Neuronal stem cell (in vitro differentiated cells): ENCODE measurements at regions not wholly inside any gene's neighbourhood (a gene's known extent, or its start where the extent isn't known, plus 50 kb on each side); places are given as distances from the start of the nearest gene placed in this dataset.

Experiments used
- DNase-seq: peaks from one replicate; pipeline ENCODE4 v3.0.0-alpha.2; 2013; ENCODE audit warnings: low spot score
- H2AFZ ChIP-seq: one replicate; pipeline ENCODE4 v1.6.1; 2013; ENCODE audit warnings: mild to moderate bottlenecking, low read length, inconsistent platforms
- H2AK5ac ChIP-seq: 2 replicates; pipeline ENCODE4 v1.6.1; 2013; ENCODE audit warnings: low read depth, mild to moderate bottlenecking, inconsistent platforms, low read length, moderate library complexity, mixed read lengths
- H2BK120ac ChIP-seq: 2 replicates; pipeline ENCODE4 v1.6.1; 2013; ENCODE audit warnings: low read depth, mild to moderate bottlenecking, inconsistent platforms, low read length, moderate library complexity, mixed read lengths
- H2BK12ac ChIP-seq: one replicate; pipeline ENCODE4 v1.6.1; 2013; ENCODE audit warnings: low read length, inconsistent platforms
- H2BK15ac ChIP-seq: 2 replicates; pipeline ENCODE4 v1.6.1; 2013; ENCODE audit warnings: mild to moderate bottlenecking, low read length, inconsistent platforms, mixed read lengths
- H2BK5ac ChIP-seq: one replicate; pipeline ENCODE4 v1.6.1; 2013; ENCODE audit warnings: inconsistent platforms, mild to moderate bottlenecking, low read length, moderate library complexity
- H3K14ac ChIP-seq: one replicate; pipeline ENCODE4 v1.6.1; 2013; ENCODE audit warnings: low read length, inconsistent platforms
- H3K18ac ChIP-seq: 2 replicates; pipeline ENCODE4 v1.6.1; 2013; ENCODE audit warnings: low read length, inconsistent platforms
- H3K23ac ChIP-seq: 2 replicates; pipeline ENCODE4 v1.6.1; 2013; ENCODE audit warnings: low read depth, mild to moderate bottlenecking, mixed read lengths, low read length, inconsistent platforms; ENCODE audit not compliant: poor library complexity
- H3K27ac ChIP-seq: replicated peaks from 3 replicates; pipeline ENCODE4 v1.5.1; 2013; ENCODE audit warnings: low read length, inconsistent platforms
- H3K27me3 ChIP-seq, 3 experiments: 2 replicates each; pipeline ENCODE4 v1.6.1; 2013; ENCODE audit warnings: low read length in 3 of 3, mild to moderate bottlenecking in 2 of 3, inconsistent platforms in 1 of 3, low read depth in 1 of 3, mixed read lengths in 1 of 3, moderate library complexity in 1 of 3; ENCODE audit not compliant: control insufficient read depth in 3 of 3, insufficient read depth in 3 of 3
- H3K36me3 ChIP-seq, 2 donors: replicated peaks in 1 of 2; 2 replicates each; pipeline ENCODE4 v1.6.1; 2013; ENCODE audit warnings: low read length in 2 of 2; ENCODE audit not compliant: control insufficient read depth in 2 of 2, insufficient read depth in 2 of 2
- H3K4ac ChIP-seq: 2 replicates; pipeline ENCODE4 v1.6.1; 2013; ENCODE audit warnings: inconsistent platforms, mild to moderate bottlenecking, low read length, moderate library complexity
- H3K4me1 ChIP-seq, 2 donors: 1 replicate in 1 of 2; 2 replicates in 1 of 2; pipeline ENCODE4 v1.6.1; 2013; ENCODE audit warnings: low read length in 2 of 2, low read depth in 1 of 2; ENCODE audit not compliant: control insufficient read depth in 2 of 2, insufficient read depth in 1 of 2
- H3K4me2 ChIP-seq: one replicate; pipeline ENCODE4 v1.6.1; 2013; ENCODE audit warnings: mild to moderate bottlenecking, low read length, inconsistent platforms; ENCODE audit not compliant: insufficient read depth, poor library complexity, severe bottlenecking
- H3K4me3 ChIP-seq, 2 donors: 2 replicates each; pipeline ENCODE4 v1.5.1; 2013; ENCODE audit warnings: low read length in 2 of 2, mild to moderate bottlenecking in 2 of 2, inconsistent platforms in 1 of 2, moderate library complexity in 1 of 2
- H3K79me1 ChIP-seq: one replicate; pipeline ENCODE4 v1.6.1; 2013; ENCODE audit warnings: low read depth, mild to moderate bottlenecking, inconsistent platforms, low read length, moderate library complexity
- H3K9ac ChIP-seq: one replicate; pipeline ENCODE4 v1.6.1; 2013; ENCODE audit warnings: mild to moderate bottlenecking, low read depth, low read length, inconsistent platforms; ENCODE audit not compliant: poor library complexity
- H3K9me3 ChIP-seq, 2 donors: replicated peaks in 1 of 2; 2 replicates each; pipeline versions ENCODE3 to v1.6.1; 2013; ENCODE audit warnings: low read length in 2 of 2, mild to moderate bottlenecking in 2 of 2, inconsistent platforms in 1 of 2, low read depth in 1 of 2, mixed read lengths in 1 of 2, moderate library complexity in 1 of 2; ENCODE audit not compliant: control insufficient read depth in 2 of 2, insufficient read depth in 1 of 2
- H4K8ac ChIP-seq: one replicate; pipeline ENCODE4 v1.6.1; 2013; ENCODE audit warnings: low read depth, mild to moderate bottlenecking, inconsistent platforms, low read length, moderate library complexity
- H4K91ac ChIP-seq: one replicate; pipeline ENCODE4 v1.6.1; 2013; ENCODE audit warnings: low read length, low read depth, mild to moderate bottlenecking, inconsistent platforms; ENCODE audit not compliant: poor library complexity
- WGBS, 2 donors: extraction: QIAGEN DNeasy Blood & Tissue Kit; methylation state at CpG; one replicate each; pipeline ENCODE4 v1.1.7; 2013; ENCODE audit warnings: missing lambda C conversion rate in 2 of 2, mixed read lengths in 1 of 2; ENCODE audit not compliant: insufficient read length in 2 of 2, insufficient replicate concordance in 1 of 2; ENCODE audit errors: extremely low coverage in 2 of 2; 5-methylcytosine and 5-hydroxymethylcytosine counted together

DNA sequence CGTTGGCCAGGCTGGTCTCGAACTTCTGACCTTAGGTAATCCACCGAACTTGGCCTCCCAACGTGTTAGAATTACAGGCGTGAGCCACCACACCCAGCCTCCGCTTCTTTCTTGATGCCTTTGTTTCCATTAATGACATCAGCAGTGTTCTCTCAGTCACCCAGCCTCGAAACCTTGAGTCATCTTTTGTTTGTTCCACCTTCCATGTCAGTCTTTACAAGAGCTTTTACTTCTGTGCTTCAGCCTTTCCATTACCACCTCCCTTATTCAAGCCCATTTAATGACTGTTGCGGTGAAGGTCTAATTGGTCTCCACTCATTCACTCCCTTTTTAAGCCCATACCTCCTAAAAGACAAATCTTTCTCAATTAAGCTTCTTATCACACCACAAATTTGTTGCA lies 146.6 kb upstream of the ADGRL2 start:
- Histone ChIP-seq H3K9ac (no peak overlapping the region), H2BK5ac (no peak overlapping the region), H3K36me3 (no peaks in the 10 kb centered on the region), H2BK120ac (no peak overlapping the region), H3K14ac (no peak overlapping the region), H2AFZ (no peak overlapping the region), H4K91ac (no peak overlapping the region), H2AK5ac (no peak overlapping the region), H3K18ac (no peak overlapping the region), H3K4me3 (no peak overlapping the region), H2BK12ac (no peak overlapping the region), H3K4me2 (no peak overlapping the region), H3K79me1 (no peaks in the 10 kb centered on the region), H2BK15ac (no peak overlapping the region), H3K4ac (no peak overlapping the region), H3K23ac (no peak overlapping the region), H3K4me1 (no peaks in the 10 kb centered on the region), H3K9me3 (no peaks in the 10 kb centered on the region), H3K27me3 (no peaks in the 10 kb centered on the region), H3K27ac (no peak overlapping the region), H4K8ac (no peak overlapping the region)
- no CpG with 5 or more reads among the region's 8 CpGs for WGBS, 2 donors
- no peak for DNase-seq

DNA sequence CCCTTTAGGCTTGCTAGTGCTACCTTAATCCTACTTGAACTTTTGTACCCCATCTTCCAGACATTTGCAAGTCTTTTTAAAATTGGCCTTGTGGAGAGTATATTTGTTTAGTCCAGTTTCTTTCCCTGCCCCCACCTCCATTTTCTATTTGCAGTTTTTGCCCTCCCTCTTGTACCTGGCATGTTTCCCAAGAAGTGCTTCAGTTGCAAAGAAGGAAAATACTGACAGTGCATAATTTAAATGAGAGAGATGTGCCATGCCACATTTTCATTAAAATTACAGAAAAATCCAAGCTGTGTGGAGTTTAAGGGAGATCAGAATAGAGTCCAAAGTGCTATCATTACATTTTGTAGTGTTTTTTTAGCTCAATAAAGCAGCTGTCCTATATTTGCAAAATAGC lies 150.0 kb upstream of the ADGRL2 start:
- no peak overlapping the region for H4K91ac ChIP-seq
- no peak overlapping the region for H2AK5ac ChIP-seq
- H3K4ac ChIP-seq: no peak overlapping the region
- H2BK12ac ChIP-seq: no peak overlapping the region
- H3K4me2 ChIP-seq: no peak overlapping the region
- H2AFZ ChIP-seq: no peak overlapping the region
- H2BK5ac ChIP-seq: no peak overlapping the region
- no peak overlapping the region for H3K23ac ChIP-seq
- no peaks in the 10 kb centered on the region for H3K27me3 ChIP-seq
- H3K4me1 ChIP-seq: no peaks in the 10 kb centered on the region
- no peak overlapping the region for H4K8ac ChIP-seq
- H3K9me3 ChIP-seq: no peaks in the 10 kb centered on the region
- no peak overlapping the region for H2BK120ac ChIP-seq
- no peak overlapping the region for H3K9ac ChIP-seq
- no peak overlapping the region for H2BK15ac ChIP-seq
- DNase-seq: no peak
- no peak overlapping the region for H3K18ac ChIP-seq
- H3K27ac ChIP-seq: no peak overlapping the region
- H3K4me3 ChIP-seq: no peak overlapping the region
- H3K14ac ChIP-seq: no peak overlapping the region
- H3K36me3 ChIP-seq: no peaks in the 10 kb centered on the region
- no peaks in the 10 kb centered on the region for H3K79me1 ChIP-seq

DNA sequence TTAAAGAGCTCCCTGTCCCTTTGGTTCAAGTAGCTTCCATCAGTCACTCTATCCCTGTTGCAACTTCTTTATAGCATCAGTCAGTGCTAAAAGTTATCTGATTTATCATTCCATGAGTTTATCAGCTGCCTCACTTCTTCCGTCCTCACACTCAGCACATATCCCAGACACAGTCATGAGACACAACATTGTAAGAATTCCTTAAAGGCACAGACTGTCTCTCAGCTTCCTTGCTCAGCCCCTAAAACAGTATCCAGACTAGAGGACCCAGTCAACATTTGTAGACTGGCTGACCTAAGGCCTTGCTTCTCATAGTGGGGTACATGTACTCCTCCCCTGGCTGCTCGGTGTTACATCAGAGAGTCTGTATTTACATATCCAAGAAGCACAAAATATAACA lies 164.9 kb upstream of the ADGRL2 start:
- no peak overlapping the region for H2AFZ ChIP-seq
- no peak overlapping the region for H3K14ac ChIP-seq
- H3K4me1 ChIP-seq: no peaks in the 10 kb centered on the region
- H3K9me3 ChIP-seq: peaks cover 0 to 19% of the 10 kb centered on the region in 2 donors
- H3K4me3 ChIP-seq: no peak overlapping the region
- no peak overlapping the region for H2AK5ac ChIP-seq
- no peaks in the 10 kb centered on the region for H3K36me3 ChIP-seq
- no peaks in the 10 kb centered on the region for H3K79me1 ChIP-seq
- H3K9ac ChIP-seq: no peak overlapping the region
- H4K8ac ChIP-seq: no peak overlapping the region
- no peaks in the 10 kb centered on the region for H3K27me3 ChIP-seq
- no peak overlapping the region for H4K91ac ChIP-seq
- H2BK15ac ChIP-seq: no peak overlapping the region
- no peak overlapping the region for H3K4ac ChIP-seq
- no peak overlapping the region for H3K27ac ChIP-seq
- no peak overlapping the region for H3K4me2 ChIP-seq
- no peak overlapping the region for H3K23ac ChIP-seq
- WGBS, 2 donors: no CpG with 5 or more reads among the region's 2 CpGs
- no peak overlapping the region for H2BK120ac ChIP-seq
- no peak overlapping the region for H2BK12ac ChIP-seq
- no peak for DNase-seq
- H2BK5ac ChIP-seq: no peak overlapping the region
- no peak overlapping the region for H3K18ac ChIP-seq

GRCh38 chr1:81634294-81634693 lies 166.4 kb upstream of the ADGRL2 start:
- Histone ChIP-seq H4K91ac (no peak overlapping the region), H3K36me3 (no peaks in the 10 kb centered on the region), H3K14ac (no peak overlapping the region), H2BK12ac (no peak overlapping the region), H3K18ac (no peak overlapping the region), H4K8ac (no peak overlapping the region), H3K23ac (no peak overlapping the region), H3K27me3 (no peaks in the 10 kb centered on the region), H3K4me3 (no peak overlapping the region), H2AK5ac (no peak overlapping the region), H2BK15ac (no peak overlapping the region), H3K27ac (no peak overlapping the region), H3K9ac (no peak overlapping the region), H2BK120ac (no peak overlapping the region), H3K4ac (no peak overlapping the region), H3K79me1 (no peaks in the 10 kb centered on the region), H3K4me1 (no peaks in the 10 kb centered on the region), H3K4me2 (no peak overlapping the region), H2BK5ac (no peak overlapping the region), H2AFZ (no peak overlapping the region), H3K9me3 (peaks cover 0 to 14% of the 10 kb centered on the region in 2 donors)
- WGBS, 2 donors: no CpG with 5 or more reads among the region's 6 CpGs
- no peak for DNase-seq
